Myocyte (in vitro differentiated cells): ENCODE measurements at regions not wholly inside any gene's neighbourhood (a gene's known extent, or its start where the extent isn't known, plus 50 kb on each side); places are given as distances from the start of the nearest gene placed in this dataset.
"Not testable (repeated sequence)": the region's sequence is repeated elsewhere in the genome, so short reads cannot be mapped to it uniquely, and the experiment has no call there.

ENCODE experiments used
- DNase-seq: peaks from one replicate; pipeline ENCODE4 v3.0.0-alpha.2; 2012; ENCODE audit warnings: low read depth

DNA sequence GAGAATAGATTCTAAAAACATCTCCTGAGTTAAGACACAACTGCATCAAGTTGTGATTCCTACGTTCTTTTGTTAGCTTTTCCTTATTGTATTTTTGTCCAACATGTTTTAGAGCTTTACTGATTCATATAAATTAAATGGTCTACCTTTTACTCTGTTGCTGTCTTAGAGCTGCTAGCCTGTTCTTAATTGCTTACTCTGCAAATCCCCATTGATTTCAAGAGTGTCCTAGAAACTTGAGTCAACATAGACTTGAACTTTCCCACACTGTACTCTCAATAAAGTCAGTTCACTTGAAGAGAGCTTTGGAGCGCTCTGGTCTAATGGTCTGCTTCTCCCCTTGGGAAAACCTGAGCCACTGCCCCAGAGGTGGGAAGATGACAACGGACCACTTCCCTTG, 343.9 kb downstream of the CCER1 start:
- DNase-seq = no peak

- no peak for DNase-seq
Observed at GRCh38 chr12:90593596-90594295, 361.2 kb downstream of the CCER1 start.

DNA sequence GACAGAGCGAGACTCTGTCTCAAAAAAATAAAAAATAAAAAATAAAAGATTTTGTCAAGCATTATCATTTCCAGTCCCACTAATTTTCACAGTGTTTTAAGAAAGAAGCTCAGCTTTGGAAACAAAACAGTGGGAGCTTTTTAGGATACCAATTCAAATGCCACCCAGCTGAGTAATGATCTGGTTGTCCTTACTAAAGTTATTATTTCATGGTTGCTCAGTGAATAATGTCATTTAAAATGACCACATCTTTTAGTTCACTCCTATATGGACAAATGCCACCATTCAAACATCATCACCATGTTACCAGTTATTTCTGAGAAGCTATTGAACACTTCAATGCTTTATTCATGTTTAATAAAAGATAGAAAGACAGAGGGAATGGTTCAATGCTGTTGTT, 365.0 kb downstream of the CCER1 start:
- DNase-seq = no peak

DNA sequence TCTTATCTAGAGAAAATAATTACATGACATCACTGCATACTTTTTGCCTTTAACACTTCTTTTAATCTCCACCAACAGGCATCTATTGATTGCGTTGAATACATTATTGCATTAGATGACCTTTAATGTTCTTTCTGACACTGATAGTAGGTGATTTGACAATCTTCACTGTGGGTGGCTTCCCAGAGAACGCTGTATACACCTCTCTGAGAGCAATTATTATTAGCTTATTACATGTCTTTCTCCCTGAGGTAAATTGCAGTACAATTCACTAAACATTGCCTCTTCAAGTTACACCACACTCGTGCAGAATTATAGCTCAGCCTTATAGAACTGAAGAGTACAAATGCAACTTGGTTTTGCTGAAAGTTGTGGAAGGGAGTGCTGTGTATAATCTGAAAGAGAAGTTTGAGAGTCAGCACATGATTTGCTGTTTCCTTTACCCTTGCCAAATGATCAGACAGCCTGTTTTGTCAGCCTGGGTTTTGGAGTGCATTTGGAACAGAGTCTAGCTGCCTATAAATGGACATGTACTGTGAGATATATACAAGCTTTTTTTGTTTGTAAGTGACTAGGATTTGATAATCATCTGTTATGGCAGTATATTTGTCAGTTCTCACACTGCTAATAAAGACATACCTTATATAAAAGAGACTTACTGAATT, 369.2 kb downstream of the CCER1 start:
- no peak for DNase-seq

DNA sequence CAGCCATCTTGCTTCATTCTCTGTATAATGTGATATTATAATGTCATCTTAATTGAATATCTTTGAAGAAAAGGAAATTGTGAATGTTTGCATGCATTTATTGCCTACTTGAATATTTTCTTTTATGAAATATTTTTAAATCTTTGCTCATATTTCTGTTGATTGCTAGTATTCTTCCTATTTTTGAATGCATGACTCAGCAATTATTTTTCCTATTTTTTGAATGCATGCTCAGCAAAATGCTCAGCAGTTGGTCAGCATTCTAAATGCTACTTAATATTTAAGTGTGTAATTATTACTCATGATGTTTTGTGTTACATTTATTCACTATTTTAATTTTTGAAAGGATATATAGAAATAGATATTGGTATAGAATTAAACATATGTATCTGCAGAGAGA, 378.3 kb downstream of the CCER1 start:
- DNase-seq = no peak

DNA sequence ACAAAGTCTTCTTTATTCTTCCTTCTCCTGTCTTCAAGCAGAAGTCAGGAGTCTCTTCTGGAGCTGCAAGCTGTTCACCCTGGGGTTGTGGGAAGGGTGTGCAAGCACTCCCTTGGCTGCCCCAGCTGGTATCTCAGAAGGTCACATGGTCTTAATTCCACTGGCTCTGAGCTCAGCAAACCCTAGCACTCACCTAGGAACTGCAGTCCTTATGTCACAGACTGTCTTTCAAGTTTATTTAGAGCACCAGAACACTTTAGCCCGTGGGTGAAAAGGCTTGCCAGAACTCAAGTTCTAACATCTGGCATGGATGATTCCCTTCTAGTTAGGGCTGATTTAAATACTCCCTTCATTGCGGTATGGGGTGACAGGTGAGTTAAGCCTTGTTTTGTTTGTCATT, 379.0 kb downstream of the CCER1 start:
- DNase-seq = peak; percentile 8

DNA sequence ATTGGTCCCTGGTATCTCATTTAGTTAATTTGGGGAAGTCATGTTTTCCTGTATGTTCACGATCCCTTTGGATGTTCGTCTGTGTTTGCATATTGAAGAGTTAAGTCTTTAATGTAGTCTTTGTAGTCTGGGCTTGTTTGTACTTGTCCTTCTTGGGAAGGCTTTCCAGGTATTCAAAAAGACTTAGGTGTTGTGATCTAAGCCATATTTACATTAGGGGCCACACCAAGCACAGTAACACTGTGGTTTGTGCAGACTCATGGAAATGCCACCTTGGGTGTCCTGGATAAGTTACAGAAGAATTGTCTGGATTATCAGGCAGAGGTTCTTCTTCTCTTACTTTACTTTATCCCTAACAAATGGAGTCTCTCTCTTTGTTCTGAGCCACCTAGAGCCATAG, 380.3 kb downstream of the CCER1 start:
- DNase-seq = no peak

DNA sequence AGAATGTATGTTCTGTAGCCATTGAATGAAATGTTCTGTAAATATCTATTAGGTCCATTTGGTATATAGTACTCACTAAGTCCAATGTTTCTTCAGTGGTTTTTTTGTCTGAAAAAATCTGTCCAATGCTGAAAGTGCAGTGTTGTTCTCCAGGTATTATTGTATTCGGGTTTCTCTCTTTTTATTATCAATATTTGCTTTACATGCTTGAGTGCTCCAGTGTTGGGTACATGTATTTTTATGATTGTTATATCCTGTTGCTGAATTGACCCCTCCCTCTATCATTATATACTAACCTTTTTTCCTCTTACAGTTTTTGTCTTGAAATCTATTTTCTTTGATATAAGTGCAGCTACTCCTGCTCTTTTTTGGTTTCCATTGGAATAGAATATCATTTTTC, 382.2 kb downstream of the CCER1 start:
- DNase-seq = no peak

DNA sequence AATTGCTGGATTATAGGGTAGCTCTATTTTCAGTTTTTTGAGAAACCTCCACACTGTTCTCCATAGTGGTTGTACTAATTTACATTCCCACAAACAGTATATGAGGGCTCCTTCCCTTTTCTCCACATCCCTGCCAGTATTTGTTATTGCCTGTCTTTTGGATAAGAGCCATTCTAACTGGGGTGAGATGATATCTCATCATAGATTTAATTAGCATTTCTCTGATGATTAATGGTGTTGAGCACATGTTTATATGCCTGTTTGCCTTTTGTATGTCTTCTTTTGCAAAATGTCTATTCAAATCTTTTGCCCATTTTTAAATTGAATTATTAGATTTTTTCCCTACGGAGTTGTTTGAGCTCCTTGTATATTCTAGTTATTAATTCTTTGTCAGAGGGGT, 385.3 kb downstream of the CCER1 start:
- no peak for DNase-seq

- no peak for DNase-seq
Observed at GRCh38 chr12:90562671-90563070, 392.3 kb downstream of the CCER1 start.

DNA sequence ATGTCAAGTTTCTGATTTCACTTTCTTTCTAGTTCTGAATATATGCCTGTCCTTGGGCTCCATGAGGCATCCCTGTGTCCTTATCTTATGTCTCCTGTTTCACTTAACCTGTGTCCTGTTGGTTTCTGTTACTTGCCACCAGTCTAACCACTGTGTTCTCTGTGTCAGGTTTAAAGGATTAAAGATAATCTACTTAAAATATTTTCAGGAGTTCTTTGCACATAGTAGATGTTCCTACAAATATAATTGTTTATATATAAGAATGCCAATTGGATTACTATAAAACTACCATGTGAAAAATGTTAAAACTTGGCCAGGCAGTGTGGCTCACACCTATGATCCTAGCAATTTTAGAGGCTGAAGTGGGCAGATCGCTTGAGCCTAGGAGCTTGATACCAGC, 406.4 kb downstream of the CCER1 start:
- no peak for DNase-seq

DNA sequence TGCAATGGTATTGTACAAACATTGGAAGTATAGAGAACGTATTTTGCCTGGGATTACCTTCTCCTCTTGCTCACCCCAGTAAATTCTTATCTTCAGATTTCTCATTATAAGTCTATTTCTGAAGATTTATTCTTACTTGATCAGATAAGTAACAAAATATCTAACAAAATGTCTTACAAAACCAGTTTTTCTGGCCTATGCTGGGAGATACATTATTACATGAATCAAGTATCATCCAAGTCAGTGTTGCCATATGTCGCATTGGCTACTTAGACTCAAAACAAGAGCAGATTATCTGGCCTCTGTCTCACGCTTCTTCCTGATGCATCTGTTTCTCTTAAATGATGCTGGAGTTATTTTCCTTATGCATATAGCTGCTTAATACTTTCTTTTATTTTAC, 408.5 kb downstream of the CCER1 start:
- no peak for DNase-seq

GRCh38 chr12:90543841-90544240, 411.1 kb downstream of the CCER1 start:
- DNase-seq = no peak

- peak; percentile 3 for DNase-seq
Observed at GRCh38 chr12:90543374-90543773, 411.6 kb downstream of the CCER1 start.

DNA sequence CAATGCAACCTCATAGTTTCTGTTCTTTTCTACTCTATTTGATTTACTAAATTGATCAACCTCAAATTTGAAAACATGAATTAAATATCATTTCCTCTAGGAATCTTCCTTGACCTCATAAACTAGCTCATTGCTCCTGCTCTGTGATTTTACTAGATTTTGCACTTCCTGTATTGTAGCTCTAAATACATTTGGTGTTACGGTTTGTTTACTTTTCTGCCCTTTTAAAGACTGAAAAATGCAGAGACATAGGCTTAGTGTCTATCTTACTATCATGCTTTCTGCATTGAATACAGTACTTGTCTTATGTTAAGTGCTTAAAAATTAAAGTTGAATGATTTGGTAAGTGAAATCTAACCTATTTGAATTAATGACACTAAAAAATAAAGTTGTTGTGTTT, 412.1 kb downstream of the CCER1 start:
- not testable (repeated sequence) for DNase-seq

GRCh38 chr12:90533828-90534227, 421.1 kb downstream of the CCER1 start:
- not testable (repeated sequence) for DNase-seq

DNA sequence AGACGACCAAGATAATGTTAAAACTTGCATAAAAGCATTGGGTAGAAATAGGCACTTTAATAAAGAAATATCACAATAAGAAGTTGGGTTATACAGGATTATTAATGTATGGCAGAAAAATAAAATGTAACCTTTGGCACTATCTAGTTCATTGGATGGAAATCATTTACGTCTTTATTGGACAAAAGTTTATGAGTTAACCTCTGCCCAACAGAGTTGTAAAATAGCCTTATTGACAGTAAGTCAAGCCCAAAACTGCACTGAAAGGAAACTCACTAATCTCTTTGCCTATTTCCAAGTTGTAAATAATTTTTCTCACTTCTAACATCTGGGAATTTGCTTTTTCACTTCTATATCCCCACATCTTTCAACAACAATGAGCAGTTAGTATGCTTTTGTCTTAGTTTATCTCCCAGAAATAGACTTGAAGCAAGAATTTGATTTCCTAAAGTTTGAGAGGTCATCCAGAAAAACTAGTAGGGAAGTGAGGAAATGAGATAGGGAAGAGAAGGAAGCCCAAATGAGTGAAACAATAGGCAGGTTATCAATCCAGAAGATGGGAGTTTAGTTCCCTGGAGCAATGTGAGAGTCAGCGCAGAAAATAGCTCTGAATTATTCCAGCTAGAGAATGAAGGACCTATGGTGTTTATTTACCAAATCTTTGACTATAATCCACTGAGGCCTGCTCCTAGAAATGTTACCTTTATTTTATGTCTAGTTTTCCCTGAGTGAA, 434.8 kb downstream of the CCER1 start:
- no peak for DNase-seq

GRCh38 chr12:90519285-90519684, 435.7 kb downstream of the CCER1 start:
- DNase-seq = no peak

GRCh38 chr12:90515199-90516175, 439.5 kb downstream of the CCER1 start:
- no peak for DNase-seq

DNA sequence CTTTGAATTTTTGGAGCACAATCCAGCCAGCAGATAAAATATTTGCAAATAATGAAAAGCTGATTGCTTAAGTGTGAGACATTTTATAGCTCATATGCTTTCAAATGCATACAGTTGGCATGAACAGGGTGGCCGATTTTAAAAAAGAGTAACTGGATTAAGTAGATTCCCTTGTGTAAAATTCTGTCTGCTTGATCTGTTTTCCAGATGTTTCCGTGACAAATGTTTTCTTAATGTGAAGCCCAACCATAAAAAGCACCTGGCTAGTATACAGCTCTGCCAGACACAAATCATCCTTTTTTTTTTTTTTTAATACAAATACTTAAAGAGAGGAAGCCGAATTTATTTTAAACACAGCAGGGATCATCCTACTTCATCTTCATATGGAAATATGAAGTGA, 440.7 kb downstream of the CCER1 start:
- DNase-seq = peak; percentile 10

- no peak for DNase-seq
Observed at GRCh38 chr12:90512518-90512917, 442.5 kb downstream of the CCER1 start.
